HG03159 (cell line): ENCODE measurements at regions not wholly inside any gene's neighbourhood (a gene's known extent, or its start where the extent isn't known, plus 50 kb on each side); places are given as distances from the start of the nearest gene placed in this dataset.
"Not testable (repeated sequence)": the region's sequence is repeated elsewhere in the genome, so short reads cannot be mapped to it uniquely, and the experiment has no call there.

ENCODE experiments used
- ATAC-seq: cut with Tn5 transposase; IDR thresholded peaks from one replicate; pipeline ENCODE4 v1.9.1; 2021; ENCODE audit warnings: mild to moderate bottlenecking, moderate library complexity; ENCODE audit not compliant: unreplicated experiment

GRCh38 chr3:153437666-153438065 lies 275.6 kb downstream of the RAP2B start:
- ATAC-seq: no peak

DNA sequence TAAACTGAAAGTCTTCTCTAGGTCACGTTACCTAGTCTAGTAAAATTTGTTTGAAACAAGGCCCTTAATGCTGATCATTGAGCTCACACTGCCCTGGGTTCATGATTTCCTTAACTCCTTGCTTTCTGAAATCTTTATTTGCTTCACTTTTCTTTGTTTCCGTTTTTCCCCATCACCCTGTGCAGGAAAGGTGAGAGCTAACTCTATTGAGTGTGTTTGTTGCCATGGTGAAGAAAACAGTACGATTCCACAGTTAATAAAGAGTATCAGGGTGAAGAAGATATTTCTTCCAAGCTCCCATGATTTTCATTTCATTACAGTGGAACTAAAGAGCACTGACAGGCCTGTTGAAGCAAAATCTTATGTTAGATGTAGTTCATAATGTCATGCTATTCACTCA lies 276.2 kb downstream of the RAP2B start:
- ATAC-seq: no peak

GRCh38 chr3:153439780-153440179 lies 277.8 kb downstream of the RAP2B start:
- no peak for ATAC-seq

DNA sequence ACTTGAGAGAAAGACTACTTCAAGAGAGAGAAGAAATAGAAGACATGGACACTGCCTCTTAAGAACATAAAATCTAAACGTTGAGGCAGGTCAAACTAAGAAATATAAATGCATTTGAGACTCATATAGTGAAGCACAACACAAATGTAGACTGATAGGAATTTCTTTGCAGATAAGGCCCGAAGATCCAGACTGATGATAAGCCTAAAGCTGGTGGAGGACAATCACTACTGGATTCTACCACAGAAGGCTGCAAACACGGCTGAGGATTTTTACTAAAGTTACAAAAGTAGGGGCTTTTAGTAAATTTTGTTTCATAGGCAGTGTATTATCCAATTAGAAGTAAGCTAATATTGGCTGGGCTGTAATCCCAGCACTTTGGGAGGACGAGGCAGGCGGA lies 278.3 kb downstream of the RAP2B start:
- no peak for ATAC-seq

DNA sequence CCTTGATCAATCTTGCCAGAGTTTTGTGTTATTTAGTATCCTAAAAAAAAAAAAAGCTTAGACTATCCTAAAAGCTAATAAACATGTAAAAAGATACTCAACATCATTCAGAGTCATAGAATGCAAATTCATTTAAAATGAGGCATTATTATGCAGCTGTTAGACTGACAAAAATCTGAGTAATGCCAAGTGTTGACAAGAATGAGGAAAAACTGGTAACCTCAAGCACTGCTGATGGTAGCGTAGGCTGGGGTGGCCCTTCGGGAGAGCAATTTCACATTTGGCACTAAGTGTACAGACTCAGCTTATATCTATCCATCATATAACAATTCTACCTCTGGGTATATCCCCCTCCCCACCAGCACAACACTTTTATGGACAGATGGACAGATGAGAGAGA lies 280.4 kb downstream of the RAP2B start:
- ATAC-seq: no peak

GRCh38 chr3:153442799-153443487 lies 280.9 kb downstream of the RAP2B start:
- ATAC-seq: no peak

GRCh38 chr3:153443961-153444360 lies 281.9 kb downstream of the RAP2B start:
- no peak for ATAC-seq

DNA sequence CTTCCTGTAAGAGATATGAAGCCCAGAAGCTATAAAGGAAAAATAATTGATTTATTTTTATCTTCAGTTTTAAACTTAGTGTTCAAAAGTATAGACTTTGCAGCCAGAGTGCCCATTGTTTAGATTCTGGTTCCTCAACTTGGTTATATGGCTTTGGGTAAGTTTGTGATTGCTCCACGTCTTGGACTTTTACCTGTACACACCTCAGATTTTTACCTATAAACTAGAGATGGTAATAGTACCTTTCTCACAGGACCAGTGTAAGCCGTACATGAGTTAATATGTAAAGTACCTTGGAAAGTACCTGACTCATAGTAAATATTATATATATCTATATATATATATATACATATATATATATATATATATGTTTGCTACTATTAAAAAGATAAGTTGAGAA lies 283.8 kb downstream of the RAP2B start:
- no peak for ATAC-seq

DNA sequence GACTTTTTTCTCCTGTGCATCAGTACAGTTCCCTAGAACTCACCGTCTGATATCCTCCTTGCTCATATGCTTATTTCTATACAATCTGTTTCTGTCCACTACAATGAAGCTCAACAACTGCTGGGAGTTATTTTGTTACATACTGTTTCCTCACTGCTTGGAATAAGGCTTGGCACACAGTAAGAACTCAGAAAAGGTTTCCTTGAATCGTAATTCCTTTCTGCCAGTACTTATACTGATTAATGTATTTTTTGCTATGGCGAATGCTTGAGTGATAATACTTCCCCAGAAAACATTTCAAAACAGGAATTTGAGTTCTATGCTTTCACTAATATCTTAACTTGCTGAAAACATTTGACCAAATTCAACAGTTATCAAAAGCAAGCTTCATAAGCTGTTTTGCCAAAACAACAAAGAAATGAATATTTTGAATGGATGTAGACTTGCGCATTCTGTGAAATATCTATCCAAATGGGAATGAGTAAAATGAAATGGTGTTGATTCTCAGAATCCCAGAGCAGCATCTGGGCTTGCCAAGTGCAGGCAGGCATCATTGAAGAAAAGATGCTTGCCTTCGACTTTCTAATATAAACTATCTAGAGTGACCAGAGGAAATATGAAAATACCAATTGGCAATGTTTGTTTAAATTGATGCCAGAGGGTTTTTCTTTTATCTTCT lies 286.3 kb downstream of the RAP2B start:
- ATAC-seq: no peak

DNA sequence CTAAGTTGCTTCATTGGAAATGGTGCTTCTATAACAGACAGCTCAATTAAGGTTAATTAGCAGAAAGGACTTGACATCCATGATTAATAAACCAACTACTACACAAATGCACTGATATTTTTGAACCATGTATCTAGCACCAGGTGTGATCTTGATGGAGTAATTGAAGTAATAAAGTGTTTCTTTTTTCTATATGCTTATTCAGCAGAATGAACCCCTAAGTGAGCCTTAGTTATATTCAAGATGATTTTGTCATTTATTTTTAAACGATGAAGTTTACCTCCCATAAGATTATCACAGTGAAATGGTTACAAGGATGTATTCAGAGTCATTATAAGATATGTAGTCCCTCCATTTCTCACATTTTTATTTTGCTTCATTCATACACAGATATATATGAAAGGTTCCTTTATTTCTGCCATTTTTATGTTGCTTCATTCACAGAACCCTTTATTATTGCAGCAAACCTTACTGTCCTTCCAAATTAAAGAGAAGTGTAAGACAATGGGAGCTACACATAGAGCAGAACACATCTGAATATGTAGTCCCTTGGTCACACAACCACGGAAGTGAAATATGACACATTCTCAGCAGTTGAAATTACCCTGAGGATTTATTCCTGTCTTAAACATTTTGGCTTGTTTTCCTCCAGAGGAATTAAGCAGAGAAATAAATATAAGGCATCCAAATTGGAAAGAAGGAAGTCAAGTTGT lies 295.0 kb downstream of the RAP2B start:
- ATAC-seq: no peak

GRCh38 chr3:153458881-153459280 lies 296.9 kb downstream of the RAP2B start:
- ATAC-seq: no peak

- ATAC-seq: no peak
Measured at GRCh38 chr3:153462545-153462944, 300.5 kb downstream of the RAP2B start.

DNA sequence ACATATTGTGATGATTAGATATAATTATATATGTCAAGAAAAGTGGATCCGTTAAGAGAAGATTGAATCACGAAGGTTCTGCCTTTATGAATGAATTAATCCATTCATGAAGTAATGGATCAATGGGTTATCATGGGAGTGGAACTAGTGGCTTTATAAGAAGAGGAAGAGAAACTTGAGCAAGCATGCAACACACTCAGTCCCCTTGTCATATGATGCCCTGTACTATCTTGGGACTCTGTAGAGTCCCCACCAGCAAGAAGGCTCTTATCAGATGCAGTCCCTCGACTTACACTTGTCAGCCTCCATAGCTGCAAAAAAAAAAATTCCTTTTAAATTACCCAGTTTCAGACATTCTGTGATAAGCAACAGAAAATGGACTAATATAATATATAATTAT lies 301.9 kb downstream of the RAP2B start:
- peak; percentile 90 for ATAC-seq

DNA sequence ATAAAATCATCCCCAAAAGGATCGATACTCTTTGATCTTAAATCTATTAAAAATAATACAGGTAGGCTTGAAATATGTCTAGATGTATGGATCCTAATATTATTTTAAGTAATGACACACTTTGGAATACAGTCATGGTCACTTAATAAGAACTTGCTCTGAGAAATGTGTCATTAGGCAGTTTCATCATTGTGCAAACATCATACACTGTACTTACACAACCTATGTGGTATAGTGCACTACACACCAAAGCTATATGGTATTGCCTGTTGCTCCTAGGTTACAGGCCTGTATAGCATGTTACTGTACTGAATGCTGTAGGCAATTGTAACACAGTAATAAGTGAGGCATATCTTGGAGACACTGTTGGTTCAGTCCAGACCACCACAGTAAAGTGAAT lies 307.1 kb downstream of the RAP2B start:
- ATAC-seq: no peak

GRCh38 chr3:153484842-153485241 lies 322.8 kb downstream of the RAP2B start:
- ATAC-seq: no peak

- ATAC-seq: no peak
Measured at GRCh38 chr3:153495422-153495821, 333.4 kb downstream of the RAP2B start.

- ATAC-seq: no peak
Measured at GRCh38 chr3:153502682-153503081, 340.7 kb downstream of the RAP2B start.

DNA sequence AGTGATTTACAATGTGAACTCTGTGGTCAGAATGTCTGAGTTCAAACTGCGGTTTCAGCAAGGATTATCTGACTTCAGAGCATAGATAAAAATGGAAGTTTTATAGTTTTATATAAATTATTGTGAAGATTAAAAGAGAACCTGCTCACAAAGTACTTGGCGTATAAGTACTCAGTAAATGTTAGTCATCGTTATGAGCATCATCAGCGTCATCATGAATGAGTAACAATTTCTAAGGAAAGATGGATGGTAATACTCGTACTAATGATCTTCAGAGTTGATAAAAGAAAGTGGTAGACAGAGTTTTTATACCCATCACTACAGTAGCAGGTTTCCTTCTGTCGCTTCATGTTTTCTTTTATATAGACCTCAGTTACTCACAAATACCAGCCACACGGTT lies 341.8 kb downstream of the RAP2B start:
- no peak for ATAC-seq

- not testable (repeated sequence) for ATAC-seq
Measured at GRCh38 chr3:153506205-153506604, 344.2 kb downstream of the RAP2B start.

- not testable (repeated sequence) for ATAC-seq
Measured at GRCh38 chr3:153506686-153507085, 344.7 kb downstream of the RAP2B start.

- ATAC-seq: no peak
Measured at GRCh38 chr3:153513236-153513635, 351.2 kb downstream of the RAP2B start.

GRCh38 chr3:153528473-153528872 lies 366.4 kb downstream of the RAP2B start:
- no peak for ATAC-seq
